HFFc6 (cell line): ENCODE measurements at regions not wholly inside any gene's neighbourhood (a gene's known extent, or its start where the extent isn't known, plus 50 kb on each side); places are given as distances from the start of the nearest gene placed in this dataset.

Source experiments
- DNase-seq: peaks from one replicate; pipeline ENCODE4 v3.0.0-alpha.2; 2018
- H3K27ac Mint-ChIP-seq: 2 replicates; pipeline ENCODE4 v1.8.0; 2020; ENCODE audit warnings: mild to moderate bottlenecking, mixed read lengths
- H3K27me3 Mint-ChIP-seq: 2 replicates; pipeline ENCODE4 v1.8.0; 2021; ENCODE audit warnings: mild to moderate bottlenecking, moderate library complexity, mixed read lengths; ENCODE audit not compliant: insufficient read depth
- H3K36me3 Mint-ChIP-seq: 2 replicates; pipeline ENCODE4 v1.8.0; 2021; ENCODE audit warnings: low read depth, mixed read lengths
- H3K4me1 Mint-ChIP-seq: 2 replicates; pipeline ENCODE4 v1.8.0; 2020; ENCODE audit warnings: low read depth, mixed read lengths
- H3K4me3 Mint-ChIP-seq: 2 replicates; pipeline ENCODE4 v1.8.0; 2020; ENCODE audit warnings: mild to moderate bottlenecking, moderate library complexity, mixed read lengths
- H3K9me3 Mint-ChIP-seq: 2 replicates; pipeline ENCODE4 v1.8.0; 2020; ENCODE audit warnings: mild to moderate bottlenecking, mixed read lengths
- TF ChIP-seq, protein P1 (sequence below): fragments of 200-600 bp; sonication (generic); IDR thresholded peaks from 2 replicates; pipeline ENCODE4 v1.5.0; 2021; ENCODE audit warnings: antibody characterized with exemption, mild to moderate bottlenecking

DNA sequence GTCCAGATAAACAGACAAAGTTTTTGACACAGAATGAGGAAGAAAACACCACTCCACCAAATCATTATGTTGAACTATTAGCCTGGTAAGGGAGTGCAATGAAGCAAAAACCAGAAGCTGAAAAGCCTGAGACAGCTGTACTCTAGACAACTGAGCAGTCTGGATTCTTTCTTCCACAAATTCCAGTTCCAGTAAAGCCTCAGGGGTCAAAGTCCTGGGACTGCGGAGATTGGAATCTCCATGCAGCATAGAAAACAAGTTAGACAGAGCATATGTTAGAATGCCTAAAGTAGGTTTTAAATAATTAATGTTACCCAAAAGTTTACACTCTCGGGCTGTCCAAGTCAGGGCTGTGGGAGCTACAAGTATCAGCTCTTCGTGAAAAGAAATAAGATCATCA, 263.2 kb downstream of the TECRL start:
- no peak overlapping the region for H3K27ac Mint-ChIP-seq
- no peaks in the 10 kb centered on the region for H3K36me3 Mint-ChIP-seq
- TF ChIP-seq, protein P1, sequence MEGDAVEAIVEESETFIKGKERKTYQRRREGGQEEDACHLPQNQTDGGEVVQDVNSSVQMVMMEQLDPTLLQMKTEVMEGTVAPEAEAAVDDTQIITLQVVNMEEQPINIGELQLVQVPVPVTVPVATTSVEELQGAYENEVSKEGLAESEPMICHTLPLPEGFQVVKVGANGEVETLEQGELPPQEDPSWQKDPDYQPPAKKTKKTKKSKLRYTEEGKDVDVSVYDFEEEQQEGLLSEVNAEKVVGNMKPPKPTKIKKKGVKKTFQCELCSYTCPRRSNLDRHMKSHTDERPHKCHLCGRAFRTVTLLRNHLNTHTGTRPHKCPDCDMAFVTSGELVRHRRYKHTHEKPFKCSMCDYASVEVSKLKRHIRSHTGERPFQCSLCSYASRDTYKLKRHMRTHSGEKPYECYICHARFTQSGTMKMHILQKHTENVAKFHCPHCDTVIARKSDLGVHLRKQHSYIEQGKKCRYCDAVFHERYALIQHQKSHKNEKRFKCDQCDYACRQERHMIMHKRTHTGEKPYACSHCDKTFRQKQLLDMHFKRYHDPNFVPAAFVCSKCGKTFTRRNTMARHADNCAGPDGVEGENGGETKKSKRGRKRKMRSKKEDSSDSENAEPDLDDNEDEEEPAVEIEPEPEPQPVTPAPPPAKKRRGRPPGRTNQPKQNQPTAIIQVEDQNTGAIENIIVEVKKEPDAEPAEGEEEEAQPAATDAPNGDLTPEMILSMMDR, result no peak
- no peak overlapping the region for H3K4me3 Mint-ChIP-seq
- H3K9me3 Mint-ChIP-seq, result peaks cover 49% of the 10 kb centered on the region
- no peak for DNase-seq
- H3K4me1 Mint-ChIP-seq, result no peaks in the 10 kb centered on the region
- peaks cover 2% of the 10 kb centered on the region; the same call in 1 of the 2 replicates for H3K27me3 Mint-ChIP-seq

DNA sequence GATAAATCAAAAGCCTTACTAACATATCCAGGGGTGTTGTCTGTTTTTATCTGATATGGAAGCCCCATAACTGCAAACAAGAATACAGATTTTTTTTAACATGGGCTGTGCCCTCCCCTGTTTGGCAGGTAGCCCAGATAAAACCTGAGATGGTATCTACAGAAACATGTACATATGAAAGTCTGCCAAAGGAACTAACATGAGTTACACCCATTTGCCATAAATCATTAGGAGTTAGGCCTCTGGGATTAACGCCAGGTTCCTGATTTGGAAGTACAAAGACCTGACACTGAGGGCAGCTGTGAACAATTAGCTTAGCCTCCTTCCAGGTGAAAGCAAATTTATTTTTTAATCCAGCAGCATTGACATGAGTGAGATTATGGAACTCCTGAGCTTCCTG, 264.3 kb downstream of the TECRL start:
- Mint-ChIP-seq H3K4me3 (no peak overlapping the region), H3K36me3 (no peaks in the 10 kb centered on the region), H3K9me3 (peaks cover 50% of the 10 kb centered on the region), H3K27ac (no peak overlapping the region), H3K27me3 (peaks cover 2% of the 10 kb centered on the region; the same call in 1 of the 2 replicates), H3K4me1 (no peaks in the 10 kb centered on the region)
- TF ChIP-seq, protein P1, result no peak
- DNase-seq, result no peak

DNA sequence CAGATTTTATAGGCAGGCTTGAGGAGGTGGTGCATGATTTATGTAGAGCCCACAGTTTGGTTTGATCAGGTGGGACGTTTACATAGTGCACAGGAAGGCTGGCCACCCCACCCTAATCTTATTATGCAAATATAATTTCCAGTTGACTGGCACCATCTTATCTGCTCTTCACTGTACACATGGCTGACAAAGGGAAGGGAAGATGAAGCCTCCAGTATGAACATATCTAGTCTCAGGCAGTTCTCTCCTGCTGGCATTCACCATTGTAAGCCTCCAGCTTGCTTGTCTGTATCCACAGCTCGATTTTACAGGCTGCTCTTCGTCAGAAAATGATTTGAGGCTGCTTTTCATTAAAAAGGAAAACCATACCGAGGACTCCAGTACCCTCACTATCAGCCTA, 278.3 kb downstream of the TECRL start:
- TF ChIP-seq, protein P1, result no peak
- H3K4me1 Mint-ChIP-seq, result no peaks in the 10 kb centered on the region
- H3K36me3 Mint-ChIP-seq, result no peaks in the 10 kb centered on the region
- no peak overlapping the region for H3K4me3 Mint-ChIP-seq
- H3K9me3 Mint-ChIP-seq, result no peaks in the 10 kb centered on the region; the same call in 1 of the 2 replicates
- no peak overlapping the region for H3K27ac Mint-ChIP-seq
- no peaks in the 10 kb centered on the region for H3K27me3 Mint-ChIP-seq
- no peak for DNase-seq

DNA sequence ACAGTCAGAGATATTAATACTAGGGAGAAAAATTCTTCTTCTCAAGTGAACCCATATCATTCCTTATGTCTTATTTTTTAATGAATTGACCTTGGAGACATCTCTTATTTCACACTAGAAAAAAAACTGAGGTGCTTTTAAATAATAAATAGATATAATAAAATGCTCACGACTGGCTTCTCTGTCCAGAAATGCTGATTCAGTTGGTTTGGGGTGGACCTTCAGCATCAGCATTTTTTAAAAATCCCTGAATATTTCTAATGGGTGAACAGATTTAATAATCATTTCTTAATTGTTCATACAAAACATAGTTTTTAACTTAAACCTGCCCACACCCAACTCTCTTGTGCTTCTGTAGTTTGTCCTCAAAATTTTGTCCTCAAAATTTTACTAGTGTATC, 283.9 kb downstream of the TECRL start:
- peaks cover 21% of the 10 kb centered on the region for H3K9me3 Mint-ChIP-seq
- no peaks in the 10 kb centered on the region for H3K36me3 Mint-ChIP-seq
- no peak for DNase-seq
- H3K27me3 Mint-ChIP-seq, result no peaks in the 10 kb centered on the region
- H3K27ac Mint-ChIP-seq, result no peak overlapping the region
- TF ChIP-seq, protein P1, result no peak
- no peak overlapping the region for H3K4me3 Mint-ChIP-seq
- no peaks in the 10 kb centered on the region for H3K4me1 Mint-ChIP-seq

DNA sequence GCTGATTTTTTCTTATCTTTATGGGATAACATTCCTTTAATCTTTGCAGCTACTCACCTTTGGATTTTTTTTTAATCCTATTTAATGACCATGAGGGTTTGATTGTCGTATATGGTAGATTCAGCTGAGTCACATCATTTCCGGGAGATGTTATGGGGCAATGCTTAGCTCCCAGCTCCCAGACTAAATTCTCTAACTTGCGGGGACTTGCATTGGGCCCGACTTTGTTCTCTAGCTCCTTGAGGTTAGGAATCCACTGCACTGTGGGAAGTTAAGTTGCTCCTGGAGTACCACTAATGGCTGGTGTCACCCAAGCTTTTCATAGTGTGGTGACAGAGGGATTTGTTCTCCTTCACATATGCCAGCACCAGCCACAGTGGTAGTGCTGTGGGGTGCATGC, 287.4 kb downstream of the TECRL start:
- Mint-ChIP-seq H3K27me3 (no peaks in the 10 kb centered on the region), H3K36me3 (no peaks in the 10 kb centered on the region), H3K9me3 (peaks cover 27% of the 10 kb centered on the region), H3K4me3 (no peak overlapping the region), H3K4me1 (no peaks in the 10 kb centered on the region), H3K27ac (no peak overlapping the region)
- TF ChIP-seq, protein P1, result no peak
- DNase-seq, result no peak

DNA sequence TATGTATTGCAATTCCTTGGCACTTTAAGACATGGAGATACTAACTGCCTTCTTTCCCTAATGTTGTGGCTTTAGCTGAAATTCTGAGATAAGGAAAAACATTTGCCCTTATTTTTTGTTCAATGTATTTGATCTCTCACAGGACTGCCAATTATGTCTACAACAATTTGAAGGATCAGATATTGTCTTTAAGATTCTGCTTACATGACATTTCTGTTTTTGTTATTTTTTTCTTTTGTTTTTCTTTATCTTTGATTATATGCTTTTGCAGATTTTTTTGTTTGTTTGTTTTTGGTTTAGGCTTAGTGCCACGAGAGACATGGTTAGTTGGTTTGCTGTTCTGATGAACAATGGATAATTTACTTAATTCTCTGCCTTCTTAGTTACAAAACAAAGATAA, 303.3 kb downstream of the TECRL start:
- Mint-ChIP-seq H3K27me3 (no peaks in the 10 kb centered on the region), H3K4me3 (no peak overlapping the region), H3K9me3 (peaks cover 28% of the 10 kb centered on the region), H3K36me3 (no peaks in the 10 kb centered on the region), H3K27ac (no peak overlapping the region), H3K4me1 (no peaks in the 10 kb centered on the region)
- TF ChIP-seq, protein P1, result no peak
- no peak for DNase-seq
